Mesothelial cell of epicardium (in vitro differentiated cells): ENCODE measurements at regions not wholly inside any gene's neighbourhood (a gene's known extent, or its start where the extent isn't known, plus 50 kb on each side); places are given as distances from the start of the nearest gene placed in this dataset.

Experiments
- DNase-seq, 2 experiments: peaks; one replicate each; pipeline ENCODE4 v3.0.0; 2021; ENCODE audit warnings: low spot score in 2 of 2; ENCODE audit not compliant: unreplicated experiment in 2 of 2
- H3K27ac Mint-ChIP-seq: 2 replicates; pipeline ENCODE4 v1.8.0; 2021; ENCODE audit warnings: mixed read lengths
- H3K27me3 Mint-ChIP-seq: 2 replicates; pipeline ENCODE4 v1.8.0; 2021; ENCODE audit warnings: low read depth, mixed read lengths
- H3K36me3 Mint-ChIP-seq: 2 replicates; pipeline ENCODE4 v1.8.0; 2021; ENCODE audit warnings: mixed read lengths
- H3K4me1 Mint-ChIP-seq: 2 replicates; pipeline ENCODE4 v1.8.0; 2021; ENCODE audit warnings: mixed read lengths
- H3K4me3 Mint-ChIP-seq: 2 replicates; pipeline ENCODE4 v1.8.0; 2021; ENCODE audit warnings: mild to moderate bottlenecking, moderate library complexity, mixed read lengths
- H3K9me3 Mint-ChIP-seq: 2 replicates; pipeline ENCODE4 v1.8.0; 2021; ENCODE audit warnings: mixed read lengths
- TF ChIP-seq, protein P1 (sequence below): fragments of 200-600 bp; sonication (generic); IDR thresholded peaks from one replicate; pipeline ENCODE4 v1.5.0; 2021; ENCODE audit warnings: antibody characterized with exemption; ENCODE audit not compliant: unreplicated experiment

DNA sequence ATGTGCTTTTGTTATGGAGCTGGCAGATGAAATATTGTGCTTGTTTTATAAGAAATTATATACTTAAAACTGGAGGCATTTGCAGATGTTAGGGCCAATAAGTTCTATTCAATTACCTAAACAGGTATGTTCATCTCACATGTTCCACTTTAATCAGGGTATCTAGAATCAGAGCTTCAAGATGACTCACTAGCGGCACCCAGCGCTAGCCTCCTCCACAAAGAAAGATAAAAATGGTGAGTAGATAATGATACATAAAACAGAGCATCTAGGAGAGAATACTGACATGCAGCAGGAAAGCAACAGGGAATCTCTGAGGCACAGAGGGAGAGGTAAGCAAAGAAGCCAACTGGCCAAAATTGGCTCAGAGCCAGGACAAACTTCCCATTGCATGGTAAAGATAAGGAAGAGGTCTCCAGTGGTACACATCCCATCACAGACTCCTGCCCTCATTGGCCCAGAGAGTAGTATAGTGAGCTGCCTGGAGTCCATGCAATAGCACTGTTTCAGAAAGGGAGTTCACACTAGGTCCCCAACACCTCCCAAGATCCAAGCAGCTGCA is 200.7 kb upstream of the SPTLC3 start:
- peaks cover 2% of the 10 kb centered on the region for H3K27me3 Mint-ChIP-seq
- no peak overlapping the region for H3K27ac Mint-ChIP-seq
- TF ChIP-seq, protein P1, sequence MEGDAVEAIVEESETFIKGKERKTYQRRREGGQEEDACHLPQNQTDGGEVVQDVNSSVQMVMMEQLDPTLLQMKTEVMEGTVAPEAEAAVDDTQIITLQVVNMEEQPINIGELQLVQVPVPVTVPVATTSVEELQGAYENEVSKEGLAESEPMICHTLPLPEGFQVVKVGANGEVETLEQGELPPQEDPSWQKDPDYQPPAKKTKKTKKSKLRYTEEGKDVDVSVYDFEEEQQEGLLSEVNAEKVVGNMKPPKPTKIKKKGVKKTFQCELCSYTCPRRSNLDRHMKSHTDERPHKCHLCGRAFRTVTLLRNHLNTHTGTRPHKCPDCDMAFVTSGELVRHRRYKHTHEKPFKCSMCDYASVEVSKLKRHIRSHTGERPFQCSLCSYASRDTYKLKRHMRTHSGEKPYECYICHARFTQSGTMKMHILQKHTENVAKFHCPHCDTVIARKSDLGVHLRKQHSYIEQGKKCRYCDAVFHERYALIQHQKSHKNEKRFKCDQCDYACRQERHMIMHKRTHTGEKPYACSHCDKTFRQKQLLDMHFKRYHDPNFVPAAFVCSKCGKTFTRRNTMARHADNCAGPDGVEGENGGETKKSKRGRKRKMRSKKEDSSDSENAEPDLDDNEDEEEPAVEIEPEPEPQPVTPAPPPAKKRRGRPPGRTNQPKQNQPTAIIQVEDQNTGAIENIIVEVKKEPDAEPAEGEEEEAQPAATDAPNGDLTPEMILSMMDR: no peak
- H3K4me3 Mint-ChIP-seq: no peak overlapping the region
- no peaks in the 10 kb centered on the region for H3K4me1 Mint-ChIP-seq
- peaks cover 36% of the 10 kb centered on the region for H3K9me3 Mint-ChIP-seq
- peaks cover 7% of the 10 kb centered on the region for H3K36me3 Mint-ChIP-seq
- DNase-seq: no peak

DNA sequence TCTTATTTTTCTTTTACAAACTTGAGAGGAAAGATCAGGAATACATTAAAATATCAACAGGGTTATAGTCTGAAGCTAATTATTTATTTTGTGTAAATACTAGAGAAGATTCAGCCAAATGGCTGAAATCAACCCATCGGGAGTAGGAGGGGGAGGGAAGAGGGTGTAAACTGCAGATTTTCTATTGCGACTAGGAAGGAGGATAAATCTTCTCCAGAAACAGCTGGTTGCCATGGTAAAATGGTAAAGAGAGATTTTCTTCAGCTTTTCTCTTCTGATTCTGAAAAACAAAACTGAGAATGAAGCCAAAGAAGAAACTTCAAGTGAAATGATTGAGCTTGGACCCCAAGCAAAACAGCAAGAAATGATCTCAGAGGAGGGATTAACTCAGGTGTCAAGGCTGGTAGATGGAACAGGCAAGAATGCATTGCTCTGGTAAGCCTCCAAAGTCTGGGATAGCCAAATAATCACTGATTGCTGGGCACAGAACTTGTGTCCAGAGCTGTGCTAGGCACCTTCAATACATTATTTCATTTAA is 193.5 kb upstream of the SPTLC3 start:
- TF ChIP-seq, protein P1: no peak
- no peak overlapping the region for H3K4me3 Mint-ChIP-seq
- peaks cover 24% of the 10 kb centered on the region for H3K9me3 Mint-ChIP-seq
- no peak for DNase-seq
- H3K27ac Mint-ChIP-seq: peak overlapping the region; percentile 63
- no peaks in the 10 kb centered on the region for H3K27me3 Mint-ChIP-seq
- peaks cover 3% of the 10 kb centered on the region for H3K36me3 Mint-ChIP-seq
- peaks cover 12% of the 10 kb centered on the region for H3K4me1 Mint-ChIP-seq

DNA sequence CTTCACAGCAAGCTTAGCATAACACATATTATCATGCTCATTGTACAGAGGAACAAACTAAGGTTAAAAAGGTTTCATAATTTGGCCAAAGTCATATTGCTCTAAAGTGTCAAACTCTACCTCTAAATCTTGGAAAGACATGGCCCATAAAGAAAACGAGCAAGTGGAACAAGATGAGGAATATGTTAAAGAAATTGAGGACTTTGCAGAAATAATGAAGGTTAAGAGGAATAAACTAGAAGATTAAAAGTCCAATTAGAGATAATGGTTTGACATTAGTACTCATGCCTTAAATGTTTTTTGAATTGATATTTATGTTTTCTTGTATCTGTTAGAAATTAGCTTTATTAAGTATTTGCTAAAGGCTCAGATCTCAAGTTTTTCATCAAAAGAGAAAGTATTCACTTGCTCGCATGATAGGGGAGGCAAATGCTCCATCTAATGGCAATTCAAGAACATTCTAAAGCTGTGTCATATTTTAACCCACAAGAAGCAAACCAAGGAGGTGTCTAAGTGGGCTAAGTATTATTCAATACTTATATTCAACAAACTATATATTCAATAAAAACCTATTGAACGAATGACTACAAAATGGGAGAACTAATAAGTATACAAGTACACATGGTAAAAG is 192.9 kb upstream of the SPTLC3 start:
- Mint-ChIP-seq H3K4me1 (peaks cover 12% of the 10 kb centered on the region), H3K27ac (no peak overlapping the region), H3K4me3 (no peak overlapping the region), H3K36me3 (peaks cover 2% of the 10 kb centered on the region), H3K27me3 (no peaks in the 10 kb centered on the region), H3K9me3 (peaks cover 19% of the 10 kb centered on the region)
- TF ChIP-seq, protein P1: no peak
- no peak for DNase-seq

DNA sequence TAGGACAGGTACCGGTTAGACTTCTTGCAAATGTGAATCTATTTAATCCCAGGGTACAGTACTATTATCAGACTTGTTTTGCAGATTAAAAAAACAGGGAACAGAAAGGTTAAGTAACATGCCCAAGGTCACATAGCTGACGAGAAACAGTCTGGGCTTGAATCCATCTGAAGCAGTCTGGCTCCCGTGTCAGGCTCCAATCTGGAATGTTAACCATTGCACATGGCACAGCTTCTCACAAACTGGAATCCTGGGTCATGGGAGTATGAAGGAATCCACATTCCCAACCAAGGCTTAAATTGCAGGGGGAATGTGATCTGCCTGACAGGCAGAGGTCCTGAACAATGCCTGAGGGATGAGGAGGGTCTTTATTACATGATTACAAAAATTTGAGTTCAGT is 187.5 kb upstream of the SPTLC3 start:
- no peak for DNase-seq
- no peak overlapping the region for H3K27ac Mint-ChIP-seq
- no peaks in the 10 kb centered on the region for H3K9me3 Mint-ChIP-seq
- H3K4me3 Mint-ChIP-seq: no peak overlapping the region
- H3K4me1 Mint-ChIP-seq: peaks cover 27% of the 10 kb centered on the region
- H3K36me3 Mint-ChIP-seq: no peaks in the 10 kb centered on the region
- no peaks in the 10 kb centered on the region for H3K27me3 Mint-ChIP-seq
- TF ChIP-seq, protein P1: no peak

DNA sequence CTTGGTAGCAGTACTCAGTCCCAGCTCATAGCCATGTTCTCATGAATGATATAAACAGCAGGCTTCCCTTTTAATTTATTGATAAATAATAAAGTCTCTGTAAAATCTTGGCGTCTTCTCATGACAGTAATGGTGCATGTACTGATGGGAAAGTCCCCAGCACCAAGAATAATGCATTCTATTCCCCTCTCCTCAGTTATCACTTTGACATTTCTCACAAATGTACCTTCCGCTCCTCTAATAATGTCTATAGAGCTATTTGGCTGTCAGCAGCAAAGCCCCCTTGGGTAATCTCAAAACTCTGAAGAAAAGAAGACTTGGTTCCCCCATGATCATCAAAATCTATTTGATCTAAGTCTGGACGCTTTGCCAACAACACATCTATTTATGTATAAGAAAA is 185.0 kb upstream of the SPTLC3 start:
- H3K36me3 Mint-ChIP-seq: no peaks in the 10 kb centered on the region
- H3K4me1 Mint-ChIP-seq: peaks cover 27% of the 10 kb centered on the region
- H3K4me3 Mint-ChIP-seq: no peak overlapping the region

More for the DNA sequence above, 185.0 kb upstream of the SPTLC3 start:
- Mint-ChIP-seq H3K27me3 (peaks cover 4% of the 10 kb centered on the region), H3K9me3 (no peaks in the 10 kb centered on the region), H3K27ac (no peak overlapping the region)
- no peak for DNase-seq
- TF ChIP-seq, protein P1: no peak
